HepG2 (cell line): ENCODE measurements at regions not wholly inside any gene's neighbourhood (a gene's known extent, or its start where the extent isn't known, plus 50 kb on each side); places are given as distances from the start of the nearest gene placed in this dataset.

Experiments used
- ATAC-seq: fragments of 200-7000 bp; cut with Tn5 transposase; 3 replicates; pipeline ENCODE4 v1.9.1; 2020; ENCODE audit warnings: mild to moderate bottlenecking, moderate library complexity
- BruUV-seq: library from RNA; stranded (reverse); fragments of 400-500 nt; replicated peaks from 2 replicates; lab custom pipeline; 2021; lab: Mats Ljungman, UMichigan
- CTCF ChIA-PET: fragments of 300-600 bp; formaldehyde crosslinking; extraction: SDS; loops from one replicate; lab custom pipeline; 2021; ENCODE audit warnings: low total read pairs, inconsistent platforms, low intra/inter-chr PET ratio; lab: Yijun Ruan, JAX
- POLR2A ChIA-PET: fragments of 350-600 bp; sonication (Branson Sonifier 250); formaldehyde crosslinking; loops from one replicate; lab custom pipeline; 2020; ENCODE audit warnings: antibody characterized with exemption, inconsistent platforms; lab: Yijun Ruan, JAX
- DNase-seq: peaks from one replicate; pipeline ENCODE4 v3.0.0-alpha.2; 2015; ENCODE audit warnings: low spot score
- FAIRE-seq: peaks from 3 replicates; lab custom pipeline; 2011; peaks lifted over from hg19 to GRCh38; lab: Jason Lieb, UNC
- H2AFZ ChIP-seq: one replicate; pipeline ENCODE4 v1.6.1; 2011; ENCODE audit warnings: low read length, inconsistent platforms
- H3K27ac ChIP-seq: fragments of 300-600 bp; 3 replicates; pipeline ENCODE4 v1.8.0; 2011; ENCODE audit warnings: mixed run types, mild to moderate bottlenecking, mixed read lengths, low read length, inconsistent platforms; ENCODE audit not compliant: insufficient read depth; ENCODE audit errors: extremely low read length
- H3K27me3 ChIP-seq, 2 experiments: fragments of 200-600 bp in 1 of 2; 2 replicates in 1 of 2; 3 replicates in 1 of 2; pipeline versions ENCODE4 v1.6.0 to v1.8.0; 2011; ENCODE audit warnings: low read length in 2 of 2, mild to moderate bottlenecking in 2 of 2, moderate library complexity in 2 of 2, inconsistent platforms in 1 of 2; ENCODE audit not compliant: insufficient read depth in 2 of 2, control insufficient read depth in 1 of 2
- H3K36me3 ChIP-seq, 2 experiments: fragments of 200-600 bp in 1 of 2; replicated peaks in 1 of 2; 2 replicates in 1 of 2; 3 replicates in 1 of 2; pipeline versions ENCODE4 v1.5.1 to v1.8.0; 2011; ENCODE audit warnings: low read length in 2 of 2, inconsistent platforms in 1 of 2; ENCODE audit not compliant: insufficient read depth in 2 of 2, control insufficient read depth in 1 of 2
- H3K4me1 ChIP-seq: 2 replicates; pipeline ENCODE4 v1.5.1; 2012; ENCODE audit warnings: low read length, inconsistent platforms; ENCODE audit not compliant: insufficient read depth
- H3K4me2 ChIP-seq: 2 replicates; pipeline ENCODE4 v1.6.0; 2011; ENCODE audit warnings: low read depth, low read length, inconsistent platforms
- H3K4me3 ChIP-seq, 3 experiments: fragments of 200-600 bp in 1 of 3; sonication (generic), shearing (Covaris generic) in 1 of 3; replicated peaks in 1 of 3; 2 replicates each; pipeline ENCODE4 v1.5.1; 2011 to 2016; ENCODE audit warnings: low read length in 3 of 3, inconsistent platforms in 2 of 3, low read depth in 2 of 3, mild to moderate bottlenecking in 2 of 3, control low read depth in 1 of 3, mixed read lengths in 1 of 3; ENCODE audit not compliant: insufficient read depth in 1 of 3
- H3K79me2 ChIP-seq: one replicate; pipeline ENCODE4 v1.6.1; 2011; ENCODE audit warnings: low read length, inconsistent platforms; ENCODE audit not compliant: insufficient read depth
- H3K9ac ChIP-seq: 2 replicates; pipeline ENCODE4 v1.6.0; 2011; ENCODE audit warnings: mild to moderate bottlenecking, low read depth, low read length, inconsistent platforms; ENCODE audit not compliant: insufficient read depth
- H3K9me3 ChIP-seq: 2 replicates; pipeline ENCODE4 v1.5.1; 2012; ENCODE audit warnings: mild to moderate bottlenecking, low read length
- H4K20me1 ChIP-seq: 2 replicates; pipeline ENCODE4 v1.6.0; 2011; ENCODE audit warnings: inconsistent platforms, mild to moderate bottlenecking, low read length, moderate library complexity; ENCODE audit not compliant: insufficient read depth
- CHD2 ChIP-seq: IDR thresholded peaks from 2 replicates; pipeline ENCODE4 v1.6.1; 2011; ENCODE audit warnings: low read depth, low read length, improper control_type of control experiment
- FLYWCH1 ChIP-seq: sonication (generic); formaldehyde crosslinking; IDR thresholded peaks from 2 replicates; pipeline ENCODE4 v1.8.1; 2023; ENCODE audit warnings: mild to moderate bottlenecking, missing genetic modification reagents
- FOXA1 ChIP-seq, 2 experiments: fragments of 450-650 bp in 1 of 2; sonication (generic) in 1 of 2; formaldehyde crosslinking in 1 of 2; IDR thresholded peaks; 2 replicates each; pipeline versions ENCODE4 v1.4.0 to v1.6.1; 2016 to 2020; ENCODE audit warnings: missing genetic modification reagents in 1 of 2
- GPN1 ChIP-seq: sonication (generic); formaldehyde crosslinking; IDR thresholded peaks from 2 replicates; pipeline ENCODE4 v1.5.1; 2020; ENCODE audit warnings: missing genetic modification reagents, borderline replicate concordance
- KDM5A ChIP-seq: fragments of 200-600 bp; sonication (generic); IDR thresholded peaks from 2 replicates; pipeline ENCODE4 v1.7.0; 2018; ENCODE audit warnings: antibody characterized with exemption, mild to moderate bottlenecking, low read length, borderline replicate concordance
- MIER2 ChIP-seq: IDR thresholded peaks from 2 replicates; pipeline ENCODE4 v1.6.1; 2016; ENCODE audit warnings: missing biosample characterization, missing genetic modification reagents
- MXD4 ChIP-seq: IDR thresholded peaks from 2 replicates; pipeline ENCODE4 v1.6.1; 2016; ENCODE audit warnings: mild to moderate bottlenecking, missing biosample characterization, missing genetic modification reagents
- NFE2L2 ChIP-seq: fragments of 150-350 bp; IDR thresholded peaks from 2 replicates; pipeline ENCODE4 v1.6.1; 2014; ENCODE audit warnings: low read length
- RFX5 ChIP-seq: IDR thresholded peaks from 2 replicates; pipeline ENCODE4 v1.6.1; 2011; ENCODE audit warnings: low read depth, low read length, improper control_type of control experiment
- ZBTB21 ChIP-seq: sonication (generic); formaldehyde crosslinking; IDR thresholded peaks from 2 replicates; pipeline ENCODE4 v1.4.0; 2020; ENCODE audit warnings: missing genetic modification reagents
- ZIK1 ChIP-seq: sonication (generic); formaldehyde crosslinking; IDR thresholded peaks from 2 replicates; pipeline ENCODE4 v1.5.0; 2020; ENCODE audit warnings: mild to moderate bottlenecking, low read depth, missing genetic modification reagents, borderline replicate concordance
- ZNF343 ChIP-seq: sonication (generic); formaldehyde crosslinking; IDR thresholded peaks from 2 replicates; pipeline ENCODE4 v1.4.0; 2020; ENCODE audit warnings: mild to moderate bottlenecking, missing genetic modification reagents
- ZNF350 ChIP-seq: sonication (generic); formaldehyde crosslinking; IDR thresholded peaks from 2 replicates; pipeline ENCODE4 v1.4.0; 2020; ENCODE audit warnings: mild to moderate bottlenecking, low read depth, missing genetic modification reagents, borderline replicate concordance
- ZNF367 ChIP-seq: sonication (generic); formaldehyde crosslinking; IDR thresholded peaks from 2 replicates; pipeline ENCODE4 v1.4.0; 2020; ENCODE audit warnings: missing genetic modification reagents, borderline replicate concordance
- ZNF441 ChIP-seq: sonication (generic); formaldehyde crosslinking; IDR thresholded peaks from 2 replicates; pipeline ENCODE4 v1.7.0; 2021; ENCODE audit warnings: missing genetic modification reagents, borderline replicate concordance
- ZNF713 ChIP-seq: sonication (generic); formaldehyde crosslinking; IDR thresholded peaks from 2 replicates; pipeline ENCODE4 v1.4.0; 2020; ENCODE audit warnings: mild to moderate bottlenecking, missing genetic modification reagents
- WGBS: methylation state at CpG from one replicate; pipeline ENCODE4 v1.1.6; 2017; ENCODE audit warnings: low lambda C conversion rate; 5-methylcytosine and 5-hydroxymethylcytosine counted together
- in situ Hi-C: cut with HindIII; loops from 2 replicates; pipeline ENCODE4 v1.10.0; 2017; ENCODE audit warnings: low pct_unique_long_range_greater_than_20kb; ENCODE audit not compliant: extremely low pct_ligation_motif_present
- intact Hi-C: fragments of 100-400 bp; cut with micrococcal nuclease; formaldehyde crosslinking; loops from one replicate; pipeline ENCODE4 v1.10.0; 2022; ENCODE audit not compliant: unreplicated experiment
- TF ChIP-seq, protein P1 (sequence below): sonication (generic); formaldehyde crosslinking; IDR thresholded peaks from 2 replicates; pipeline ENCODE4 v1.8.1; 2023; ENCODE audit warnings: mild to moderate bottlenecking, inconsistent platforms, moderate library complexity, missing genetic modification reagents, borderline replicate concordance
- TF ChIP-seq, protein P2 (sequence below): sonication (generic); formaldehyde crosslinking; IDR thresholded peaks from 2 replicates; pipeline ENCODE4 v1.4.0; 2020; ENCODE audit warnings: missing genetic modification reagents
- TF ChIP-seq, protein P3 (sequence below): sonication (generic); formaldehyde crosslinking; conservative IDR thresholded peaks from 2 replicates; pipeline ENCODE4 v1.4.0; 2020; ENCODE audit warnings: missing genetic modification reagents

GRCh38 chr1:232561381-232561780, 68.6 kb downstream of the SIPA1L2 start:
- DNase-seq (no peak), FAIRE-seq (no peak), ATAC-seq (no peak)
- BruUV-seq = no TSS peak
- no peak overlapping the region for H2AFZ ChIP-seq
- H3K4me2 ChIP-seq = no peak overlapping the region
- H3K36me3 ChIP-seq = no peaks in the 10 kb centered on the region
- CTCF ChIA-PET = no interaction called here
- no peak overlapping the region for H3K4me3 ChIP-seq
- no peaks in the 10 kb centered on the region; a peak in 1 of 5 replicates for H3K27me3 ChIP-seq
- H4K20me1 ChIP-seq = no peaks in the 10 kb centered on the region
- 4% methylated on average over 2 of the region's 2 CpGs for WGBS
- in situ Hi-C loops = no loop called here
- no peaks in the 10 kb centered on the region for H3K4me1 ChIP-seq
- POLR2A ChIA-PET = no interaction called here
- H3K27ac ChIP-seq = no peak overlapping the region
- no peaks in the 10 kb centered on the region for H3K9me3 ChIP-seq
- H3K9ac ChIP-seq = no peak overlapping the region
- no peaks in the 10 kb centered on the region for H3K79me2 ChIP-seq
- intact Hi-C loops = no loop called here
- no peak for TF ChIP-seq GPN1 (CRISPR knock-in tag)
- TF ChIP-seq ZNF367 (CRISPR knock-in tag) = no peak
- TF ChIP-seq ZNF350 (CRISPR knock-in tag) = no peak
- TF ChIP-seq MIER2 (CRISPR knock-in tag) = no peak
- no peak for TF ChIP-seq MXD4 (CRISPR knock-in tag)
- no peak for TF ChIP-seq CHD2
- TF ChIP-seq, protein P1, sequence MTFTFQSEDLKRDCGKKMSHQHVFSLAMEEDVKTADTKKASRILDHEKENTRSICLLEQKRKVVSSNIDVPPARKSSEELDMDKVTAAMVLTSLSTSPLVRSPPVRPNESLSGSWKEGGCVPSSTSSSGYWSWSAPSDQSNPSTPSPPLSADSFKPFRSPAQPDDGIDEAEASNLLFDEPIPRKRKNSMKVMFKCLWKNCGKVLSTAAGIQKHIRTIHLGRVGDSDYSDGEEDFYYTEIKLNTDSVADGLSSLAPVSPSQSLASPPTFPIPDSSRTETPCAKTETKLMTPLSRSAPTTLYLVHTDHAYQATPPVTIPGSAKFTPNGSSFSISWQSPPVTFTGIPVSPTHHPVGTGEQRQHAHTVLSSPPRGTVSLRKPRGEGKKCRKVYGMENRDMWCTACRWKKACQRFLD (CRISPR knock-in tag) = no peak
- TF ChIP-seq, protein P2, sequence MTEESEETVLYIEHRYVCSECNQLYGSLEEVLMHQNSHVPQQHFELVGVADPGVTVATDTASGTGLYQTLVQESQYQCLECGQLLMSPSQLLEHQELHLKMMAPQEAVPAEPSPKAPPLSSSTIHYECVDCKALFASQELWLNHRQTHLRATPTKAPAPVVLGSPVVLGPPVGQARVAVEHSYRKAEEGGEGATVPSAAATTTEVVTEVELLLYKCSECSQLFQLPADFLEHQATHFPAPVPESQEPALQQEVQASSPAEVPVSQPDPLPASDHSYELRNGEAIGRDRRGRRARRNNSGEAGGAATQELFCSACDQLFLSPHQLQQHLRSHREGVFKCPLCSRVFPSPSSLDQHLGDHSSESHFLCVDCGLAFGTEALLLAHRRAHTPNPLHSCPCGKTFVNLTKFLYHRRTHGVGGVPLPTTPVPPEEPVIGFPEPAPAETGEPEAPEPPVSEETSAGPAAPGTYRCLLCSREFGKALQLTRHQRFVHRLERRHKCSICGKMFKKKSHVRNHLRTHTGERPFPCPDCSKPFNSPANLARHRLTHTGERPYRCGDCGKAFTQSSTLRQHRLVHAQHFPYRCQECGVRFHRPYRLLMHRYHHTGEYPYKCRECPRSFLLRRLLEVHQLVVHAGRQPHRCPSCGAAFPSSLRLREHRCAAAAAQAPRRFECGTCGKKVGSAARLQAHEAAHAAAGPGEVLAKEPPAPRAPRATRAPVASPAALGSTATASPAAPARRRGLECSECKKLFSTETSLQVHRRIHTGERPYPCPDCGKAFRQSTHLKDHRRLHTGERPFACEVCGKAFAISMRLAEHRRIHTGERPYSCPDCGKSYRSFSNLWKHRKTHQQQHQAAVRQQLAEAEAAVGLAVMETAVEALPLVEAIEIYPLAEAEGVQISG (CRISPR knock-in tag) = no peak
- no peak for TF ChIP-seq NFE2L2
- no peak for TF ChIP-seq ZIK1 (CRISPR knock-in tag)
- no peak for TF ChIP-seq ZNF441 (CRISPR knock-in tag)
- no peak for TF ChIP-seq ZNF343 (CRISPR knock-in tag)
- TF ChIP-seq FOXA1 (IDR thresholded peaks at IDR 0.05) = no peak
- no peak for TF ChIP-seq FOXA1 (CRISPR knock-in tag; IDR thresholded peaks at IDR 0.05)
- TF ChIP-seq ZBTB21 (CRISPR knock-in tag) = no peak
- no peak for TF ChIP-seq ZNF713 (CRISPR knock-in tag)
- no peak for TF ChIP-seq RFX5
- no peak for TF ChIP-seq KDM5A
- TF ChIP-seq, protein P3, sequence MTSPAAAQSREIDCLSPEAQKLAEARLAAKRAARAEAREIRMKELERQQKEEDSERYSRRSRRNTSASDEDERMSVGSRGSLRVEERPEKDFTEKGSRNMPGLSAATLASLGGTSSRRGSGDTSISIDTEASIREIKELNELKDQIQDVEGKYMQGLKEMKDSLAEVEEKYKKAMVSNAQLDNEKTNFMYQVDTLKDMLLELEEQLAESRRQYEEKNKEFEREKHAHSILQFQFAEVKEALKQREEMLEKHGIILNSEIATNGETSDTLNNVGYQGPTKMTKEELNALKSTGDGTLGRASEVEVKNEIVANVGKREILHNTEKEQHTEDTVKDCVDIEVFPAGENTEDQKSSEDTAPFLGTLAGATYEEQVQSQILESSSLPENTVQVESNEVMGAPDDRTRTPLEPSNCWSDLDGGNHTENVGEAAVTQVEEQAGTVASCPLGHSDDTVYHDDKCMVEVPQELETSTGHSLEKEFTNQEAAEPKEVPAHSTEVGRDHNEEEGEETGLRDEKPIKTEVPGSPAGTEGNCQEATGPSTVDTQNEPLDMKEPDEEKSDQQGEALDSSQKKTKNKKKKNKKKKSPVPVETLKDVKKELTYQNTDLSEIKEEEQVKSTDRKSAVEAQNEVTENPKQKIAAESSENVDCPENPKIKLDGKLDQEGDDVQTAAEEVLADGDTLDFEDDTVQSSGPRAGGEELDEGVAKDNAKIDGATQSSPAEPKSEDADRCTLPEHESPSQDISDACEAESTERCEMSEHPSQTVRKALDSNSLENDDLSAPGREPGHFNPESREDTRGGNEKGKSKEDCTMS = no peak
- TF ChIP-seq FLYWCH1 (CRISPR knock-in tag) = no peak
